GM21786 (cell line): ENCODE measurements at regions not wholly inside any gene's neighbourhood (a gene's known extent, or its start where the extent isn't known, plus 50 kb on each side); places are given as distances from the start of the nearest gene placed in this dataset.
"Not testable (repeated sequence)": the region's sequence is repeated elsewhere in the genome, so short reads cannot be mapped to it uniquely, and the experiment has no call there.

Source experiments
- ATAC-seq: cut with Tn5 transposase; IDR thresholded peaks from one replicate; pipeline ENCODE4 v1.9.1; 2021; ENCODE audit not compliant: unreplicated experiment

- no peak for ATAC-seq
These were observed 327.8 kb upstream of the MAN1A1 start for GRCh38 chr6:119677384-119677783.

GRCh38 chr6:119676961-119677360 is 327.4 kb upstream of the MAN1A1 start:
- ATAC-seq, result no peak

- ATAC-seq, result no peak
These were observed 326.7 kb upstream of the MAN1A1 start for GRCh38 chr6:119676230-119676629.

GRCh38 chr6:119673741-119674140 is 324.2 kb upstream of the MAN1A1 start:
- ATAC-seq, result no peak

- ATAC-seq, result no peak
These were observed 323.2 kb upstream of the MAN1A1 start for GRCh38 chr6:119672725-119673124.

GRCh38 chr6:119671105-119671504 is 321.5 kb upstream of the MAN1A1 start:
- no peak for ATAC-seq

- ATAC-seq, result no peak
These were observed 319.7 kb upstream of the MAN1A1 start for GRCh38 chr6:119669221-119669620.

GRCh38 chr6:119665432-119665831 is 315.9 kb upstream of the MAN1A1 start:
- not testable (repeated sequence) for ATAC-seq

- no peak for ATAC-seq
These were observed 312.1 kb upstream of the MAN1A1 start for GRCh38 chr6:119661628-119662027.

- ATAC-seq, result no peak
These were observed 311.5 kb upstream of the MAN1A1 start for GRCh38 chr6:119661078-119661477.

GRCh38 chr6:119658917-119659316 is 309.4 kb upstream of the MAN1A1 start:
- no peak for ATAC-seq

GRCh38 chr6:119655124-119655523 is 305.6 kb upstream of the MAN1A1 start:
- ATAC-seq, result no peak

GRCh38 chr6:119653329-119653728 is 303.8 kb upstream of the MAN1A1 start:
- no peak for ATAC-seq

- no peak for ATAC-seq
These were observed 300.0 kb upstream of the MAN1A1 start for GRCh38 chr6:119649531-119649930.

GRCh38 chr6:119647309-119647708 is 297.7 kb upstream of the MAN1A1 start:
- ATAC-seq, result no peak

GRCh38 chr6:119643876-119644275 is 294.3 kb upstream of the MAN1A1 start:
- ATAC-seq, result no peak

- ATAC-seq, result no peak
These were observed 288.2 kb upstream of the MAN1A1 start for GRCh38 chr6:119637768-119638167.

- ATAC-seq, result no peak
These were observed 286.5 kb upstream of the MAN1A1 start for GRCh38 chr6:119636060-119636459.

GRCh38 chr6:119633461-119633860 is 283.9 kb upstream of the MAN1A1 start:
- no peak for ATAC-seq

- no peak for ATAC-seq
These were observed 281.1 kb upstream of the MAN1A1 start for GRCh38 chr6:119630561-119631192.

GRCh38 chr6:119628691-119629594 is 279.4 kb upstream of the MAN1A1 start:
- no peak for ATAC-seq

- ATAC-seq, result no peak
These were observed 278.5 kb upstream of the MAN1A1 start for GRCh38 chr6:119627908-119628669.
